SK-N-SH (cell line): ENCODE measurements at regions not wholly inside any gene's neighbourhood (a gene's known extent, or its start where the extent isn't known, plus 50 kb on each side); places are given as distances from the start of the nearest gene placed in this dataset.

Experiments used
- CTCF ChIP-seq: fragments of 200-600 bp; sonication (generic); IDR thresholded peaks from 2 replicates; pipeline ENCODE4 v1.6.1; 2017; ENCODE audit warnings: antibody characterized with exemption, mild to moderate bottlenecking, moderate library complexity
- RAD21 ChIP-seq: IDR thresholded peaks from 2 replicates; pipeline ENCODE4 v1.6.1; 2012; ENCODE audit warnings: mild to moderate bottlenecking, low read length
- YY1 ChIP-seq: IDR thresholded peaks from 2 replicates; pipeline ENCODE4 v1.4.0; 2012; ENCODE audit warnings: low read depth, mild to moderate bottlenecking

DNA sequence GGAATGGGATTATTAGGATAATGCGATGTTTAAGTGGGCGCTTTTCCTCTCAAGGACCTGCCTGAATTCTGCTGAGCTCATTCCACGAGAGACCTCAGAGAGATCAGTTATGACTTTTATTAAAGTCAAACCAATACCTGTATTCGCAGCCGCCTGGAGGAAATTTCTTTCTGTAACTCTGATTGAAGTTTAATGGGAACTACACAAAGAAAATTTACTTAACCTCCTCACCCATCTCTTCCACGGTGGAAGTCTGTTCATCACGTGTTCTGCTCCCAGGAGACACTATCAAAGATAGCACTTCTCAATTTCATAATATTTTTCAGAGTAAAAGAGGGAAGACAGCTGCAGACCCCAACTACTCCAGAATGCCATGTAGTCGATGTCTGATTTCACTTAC, 334.7 kb upstream of the POU3F1 start:
- TF ChIP-seq CTCF (no peak), YY1 (no peak), RAD21 (no peak)
